ENCODE measurements at regions not wholly inside any gene's neighbourhood (a gene's known extent, or its start where the extent isn't known, plus 50 kb on each side); places are given as distances from the start of the nearest gene placed in this dataset.

GRCh38 chr18:57931038-57931437 lies 113.0 kb upstream of the NEDD4L start:
- no peaks in the 10 kb centered on the region for H3K27me3 ChIP-seq (ENCODE audit: control insufficient read depth in 2 of 2, insufficient read depth in 2 of 2, low read length in 2 of 2)
- H3K36me3 Mint-ChIP-seq: no peaks in the 10 kb centered on the region
- CTCF ChIA-PET: no interaction called here

GRCh38 chr18:57930476-57930875 lies 113.5 kb upstream of the NEDD4L start:
- H3K4me1 Mint-ChIP-seq: peaks cover 1 to 9% (median 4%) of the 10 kb centered on the region in 7 donors
- peaks cover 0 to 7% (median 0%) of the 10 kb centered on the region in 11 donors for H3K9me3 Mint-ChIP-seq
- peaks cover 0 to 3% (median 0%) of the 10 kb centered on the region in 5 donors for H3K27me3 Mint-ChIP-seq
- H3K36me3 ChIP-seq (ENCODE audit: control insufficient read depth in 2 of 3, insufficient read depth in 3 of 3, low read length in 3 of 3): no peaks in the 10 kb centered on the region
- H3K27ac Mint-ChIP-seq: no peak overlapping the region
- intact Hi-C loops (cut with micrococcal nuclease): no loop called here
- no peaks in the 10 kb centered on the region for H3K9me3 ChIP-seq (ENCODE audit: control insufficient read depth in 2 of 3, low read length in 3 of 3)
- DNase-seq: no peak
- no peak overlapping the region for H3K27ac ChIP-seq (ENCODE audit: low read depth, low read length)
- no peaks in the 10 kb centered on the region for H3K27me3 ChIP-seq (ENCODE audit: control insufficient read depth in 2 of 2, insufficient read depth in 2 of 2, low read length in 2 of 2)
- no peak overlapping the region for H3K4me3 ChIP-seq (ENCODE audit: low read length)
- ChIA-PET CTCF (no interaction called here), POLR2A (no interaction called here)
- ATAC-seq: no peak
- no peaks in the 10 kb centered on the region for H3K36me3 Mint-ChIP-seq
- H3K4me1 ChIP-seq (ENCODE audit: control insufficient read depth in 2 of 2, insufficient read depth in 2 of 2, low read length in 2 of 2): no peaks in the 10 kb centered on the region
- peak overlapping the region in 1 of 10 donors; percentile 9 for H3K4me3 Mint-ChIP-seq

More at GRCh38 chr18:57931038-57931437, 113.0 kb upstream of the NEDD4L start:
- H3K27ac ChIP-seq (ENCODE audit: low read depth, low read length): no peak overlapping the region
- ATAC-seq (no peak), DNase-seq (no peak)
- POLR2A ChIA-PET: no interaction called here
- intact Hi-C loops (cut with micrococcal nuclease): no loop called here
- no peaks in the 10 kb centered on the region for H3K36me3 ChIP-seq (ENCODE audit: control insufficient read depth in 2 of 3, insufficient read depth in 3 of 3, low read length in 3 of 3)
- H3K9me3 Mint-ChIP-seq: peaks cover 0 to 7% (median 0%) of the 10 kb centered on the region in 11 donors
- no peak overlapping the region for H3K27ac Mint-ChIP-seq
- no peaks in the 10 kb centered on the region for H3K4me1 ChIP-seq (ENCODE audit: control insufficient read depth in 2 of 2, insufficient read depth in 2 of 2, low read length in 2 of 2)
- peaks cover 1 to 9% (median 4%) of the 10 kb centered on the region in 7 donors for H3K4me1 Mint-ChIP-seq
- peak overlapping the region in 4 of 10 donors; percentile 9 to 26 (median 17) for H3K4me3 Mint-ChIP-seq
- H3K27me3 Mint-ChIP-seq: peaks cover 0 to 3% (median 0%) of the 10 kb centered on the region in 5 donors
- H3K4me3 ChIP-seq (ENCODE audit: low read length): no peak overlapping the region
- no peaks in the 10 kb centered on the region for H3K9me3 ChIP-seq (ENCODE audit: control insufficient read depth in 2 of 3, low read length in 3 of 3)

GRCh38 chr18:57929922-57930321 lies 114.1 kb upstream of the NEDD4L start:
- intact Hi-C loops (cut with micrococcal nuclease): no loop called here
- Mint-ChIP-seq H3K27me3 (no peaks in the 10 kb centered on the region), H3K27ac (no peak overlapping the region), H3K9me3 (peaks cover 0 to 5% (median 0%) of the 10 kb centered on the region in 11 donors), H3K4me1 (peaks cover 1 to 9% (median 4%) of the 10 kb centered on the region in 7 donors), H3K36me3 (no peaks in the 10 kb centered on the region), H3K4me3 (no peak overlapping the region)
- H3K27ac ChIP-seq (ENCODE audit: low read depth, low read length): no peak overlapping the region
- CTCF ChIA-PET: no interaction called here
- H3K27me3 ChIP-seq (ENCODE audit: control insufficient read depth in 2 of 2, insufficient read depth in 2 of 2, low read length in 2 of 2): no peaks in the 10 kb centered on the region
- POLR2A ChIA-PET: no interaction called here
- DNase-seq (no peak), ATAC-seq (no peak)
- no peaks in the 10 kb centered on the region for H3K4me1 ChIP-seq (ENCODE audit: control insufficient read depth in 2 of 2, insufficient read depth in 2 of 2, low read length in 2 of 2)
- H3K36me3 ChIP-seq (ENCODE audit: control insufficient read depth in 2 of 3, insufficient read depth in 3 of 3, low read length in 3 of 3): no peaks in the 10 kb centered on the region
- no peak overlapping the region for H3K4me3 ChIP-seq (ENCODE audit: low read length)
- H3K9me3 ChIP-seq (ENCODE audit: control insufficient read depth in 2 of 3, low read length in 3 of 3): no peaks in the 10 kb centered on the region

GRCh38 chr18:57928466-57928865 lies 115.6 kb upstream of the NEDD4L start:
- DNase-seq (no peak), ATAC-seq (no peak)
- CTCF ChIA-PET: no interaction called here
- Mint-ChIP-seq H3K36me3 (no peaks in the 10 kb centered on the region), H3K4me3 (no peak overlapping the region), H3K27ac (no peak overlapping the region), H3K4me1 (peaks cover 1 to 9% (median 4%) of the 10 kb centered on the region in 7 donors), H3K27me3 (peaks cover 0 to 6% (median 0%) of the 10 kb centered on the region in 5 donors), H3K9me3 (peaks cover 0 to 2% (median 0%) of the 10 kb centered on the region in 11 donors)
- intact Hi-C loops (cut with micrococcal nuclease): no loop called here
- Histone ChIP-seq H3K9me3 (ENCODE audit: control insufficient read depth in 2 of 3, low read length in 3 of 3) (no peaks in the 10 kb centered on the region), H3K27me3 (ENCODE audit: control insufficient read depth in 2 of 2, insufficient read depth in 2 of 2, low read length in 2 of 2) (no peaks in the 10 kb centered on the region), H3K4me1 (ENCODE audit: control insufficient read depth in 2 of 2, insufficient read depth in 2 of 2, low read length in 2 of 2) (no peaks in the 10 kb centered on the region), H3K4me3 (ENCODE audit: low read length) (no peak overlapping the region), H3K27ac (ENCODE audit: low read depth, low read length) (no peak overlapping the region), H3K36me3 (ENCODE audit: control insufficient read depth in 2 of 3, insufficient read depth in 3 of 3, low read length in 3 of 3) (no peaks in the 10 kb centered on the region)
- POLR2A ChIA-PET: no interaction called here

- peaks cover 1 to 9% (median 4%) of the 10 kb centered on the region in 7 donors for H3K4me1 Mint-ChIP-seq
- Histone ChIP-seq H3K4me3 (ENCODE audit: low read length) (no peak overlapping the region), H3K4me1 (ENCODE audit: control insufficient read depth in 2 of 2, insufficient read depth in 2 of 2, low read length in 2 of 2) (no peaks in the 10 kb centered on the region), H3K9me3 (ENCODE audit: control insufficient read depth in 2 of 3, low read length in 3 of 3) (no peaks in the 10 kb centered on the region), H3K36me3 (ENCODE audit: control insufficient read depth in 2 of 3, insufficient read depth in 3 of 3, low read length in 3 of 3) (no peaks in the 10 kb centered on the region), H3K27ac (ENCODE audit: low read depth, low read length) (no peak overlapping the region), H3K27me3 (ENCODE audit: control insufficient read depth in 2 of 2, insufficient read depth in 2 of 2, low read length in 2 of 2) (no peaks in the 10 kb centered on the region)
- H3K36me3 Mint-ChIP-seq: no peaks in the 10 kb centered on the region
- DNase-seq: no peak
- ChIA-PET CTCF (no interaction called here), POLR2A (no interaction called here)
- H3K27me3 Mint-ChIP-seq: peaks cover 0 to 6% (median 0%) of the 10 kb centered on the region in 5 donors
- no peak for ATAC-seq
- H3K4me3 Mint-ChIP-seq: no peak overlapping the region
- intact Hi-C loops (cut with micrococcal nuclease): no loop called here
- no peak overlapping the region for H3K27ac Mint-ChIP-seq
- no peaks in the 10 kb centered on the region for H3K9me3 Mint-ChIP-seq
Observed at GRCh38 chr18:57927511-57927910, 116.5 kb upstream of the NEDD4L start.

- H3K9me3 Mint-ChIP-seq: no peaks in the 10 kb centered on the region
- H3K27ac Mint-ChIP-seq: no peak overlapping the region
- Histone ChIP-seq H3K36me3 (ENCODE audit: control insufficient read depth in 2 of 3, insufficient read depth in 3 of 3, low read length in 3 of 3) (no peaks in the 10 kb centered on the region), H3K4me3 (ENCODE audit: low read length) (no peak overlapping the region), H3K27me3 (ENCODE audit: control insufficient read depth in 2 of 2, insufficient read depth in 2 of 2, low read length in 2 of 2) (no peaks in the 10 kb centered on the region), H3K4me1 (ENCODE audit: control insufficient read depth in 2 of 2, insufficient read depth in 2 of 2, low read length in 2 of 2) (no peaks in the 10 kb centered on the region), H3K27ac (ENCODE audit: low read depth, low read length) (no peak overlapping the region), H3K9me3 (ENCODE audit: control insufficient read depth in 2 of 3, low read length in 3 of 3) (no peaks in the 10 kb centered on the region)
- intact Hi-C loops (cut with micrococcal nuclease): no loop called here
- ChIA-PET POLR2A (no interaction called here), CTCF (no interaction called here)
- H3K4me1 Mint-ChIP-seq: peaks cover 0 to 2% (median under 1%) of the 10 kb centered on the region in 7 donors
- H3K4me3 Mint-ChIP-seq: no peak overlapping the region
- H3K27me3 Mint-ChIP-seq: peaks cover 0 to 12% (median 0%) of the 10 kb centered on the region in 5 donors
- no peaks in the 10 kb centered on the region for H3K36me3 Mint-ChIP-seq
- ATAC-seq (no peak), DNase-seq (no peak)
Observed at GRCh38 chr18:57925706-57926105, 118.3 kb upstream of the NEDD4L start.

- Histone ChIP-seq H3K9me3 (ENCODE audit: control insufficient read depth in 2 of 3, low read length in 3 of 3) (no peaks in the 10 kb centered on the region), H3K36me3 (ENCODE audit: control insufficient read depth in 2 of 3, insufficient read depth in 3 of 3, low read length in 3 of 3) (no peaks in the 10 kb centered on the region), H3K27ac (ENCODE audit: low read depth, low read length) (no peak overlapping the region), H3K4me1 (ENCODE audit: control insufficient read depth in 2 of 2, insufficient read depth in 2 of 2, low read length in 2 of 2) (no peaks in the 10 kb centered on the region), H3K27me3 (ENCODE audit: control insufficient read depth in 2 of 2, insufficient read depth in 2 of 2, low read length in 2 of 2) (no peaks in the 10 kb centered on the region), H3K4me3 (ENCODE audit: low read length) (no peak overlapping the region)
- Mint-ChIP-seq H3K4me3 (no peak overlapping the region), H3K9me3 (peaks cover 0 to 2% (median 0%) of the 10 kb centered on the region in 11 donors), H3K4me1 (peaks cover 0 to 2% (median 0%) of the 10 kb centered on the region in 7 donors), H3K27ac (no peak overlapping the region), H3K36me3 (no peaks in the 10 kb centered on the region), H3K27me3 (peaks cover 0 to 13% (median 2%) of the 10 kb centered on the region in 5 donors)
- CTCF ChIA-PET: no interaction called here
- POLR2A ChIA-PET: no interaction called here
- no peak for DNase-seq
- intact Hi-C loops (cut with micrococcal nuclease): no loop called here
- ATAC-seq: no peak
Observed at GRCh38 chr18:57923611-57924010, 120.4 kb upstream of the NEDD4L start.
